Neutrophil (primary cell): ENCODE measurements at regions not wholly inside any gene's neighbourhood (a gene's known extent, or its start where the extent isn't known, plus 50 kb on each side); places are given as distances from the start of the nearest gene placed in this dataset.
"Not testable (repeated sequence)": the region's sequence is repeated elsewhere in the genome, so short reads cannot be mapped to it uniquely, and the experiment has no call there.

ENCODE experiments used
- H3K27ac ChIP-seq: fragments of 200-600 bp; sonication (generic); 2 replicates; pipeline ENCODE4 v1.5.1; 2016; ENCODE audit warnings: mild to moderate bottlenecking, moderate library complexity
- H3K27me3 ChIP-seq: fragments of 200-600 bp; sonication (generic); 2 replicates; pipeline ENCODE4 v1.6.0; 2016; ENCODE audit warnings: mild to moderate bottlenecking
- H3K36me3 ChIP-seq: fragments of 200-600 bp; sonication (generic); 2 replicates; pipeline ENCODE4 v1.5.1; 2017
- H3K4me1 ChIP-seq, 2 experiments: fragments of 200-600 bp in 1 of 2; sonication (generic) in 1 of 2; 1 replicate in 1 of 2; 2 replicates in 1 of 2; pipeline versions ENCODE4 v1.5.1 to v1.6.1; 2013 to 2016; ENCODE audit warnings: low read depth in 1 of 2, low read length in 1 of 2, mild to moderate bottlenecking in 1 of 2, moderate library complexity in 1 of 2; ENCODE audit not compliant: control insufficient read depth in 1 of 2, insufficient read depth in 1 of 2
- H3K4me3 ChIP-seq, 2 experiments: fragments of 200-600 bp in 1 of 2; sonication (generic) in 1 of 2; 1 replicate in 1 of 2; 2 replicates in 1 of 2; pipeline ENCODE4 v1.5.1; 2013 to 2016; ENCODE audit warnings: low read depth in 1 of 2, low read length in 1 of 2, mild to moderate bottlenecking in 1 of 2, moderate library complexity in 1 of 2
- H3K9me3 ChIP-seq: fragments of 200-600 bp; sonication (generic); 2 replicates; pipeline ENCODE4 v1.5.1; 2016
- CTCF ChIP-seq: fragments of 200-600 bp; sonication (generic); IDR thresholded peaks from 2 replicates; pipeline ENCODE4 v1.5.1; 2016; ENCODE audit warnings: antibody characterized with exemption

GRCh38 chr15:91356083-91356482 lies 256.0 kb downstream of the SV2B start:
- no peaks in the 10 kb centered on the region for H3K27me3 ChIP-seq
- no peak overlapping the region for H3K4me3 ChIP-seq
- H3K36me3 ChIP-seq = no peaks in the 10 kb centered on the region
- TF ChIP-seq CTCF = no peak
- H3K27ac ChIP-seq = no peak overlapping the region
- no peaks in the 10 kb centered on the region for H3K9me3 ChIP-seq
- peaks cover 8 to 9% of the 10 kb centered on the region in 2 experiments for H3K4me1 ChIP-seq

GRCh38 chr15:91357011-91357410 lies 257.0 kb downstream of the SV2B start:
- Histone ChIP-seq H3K36me3 (no peaks in the 10 kb centered on the region), H3K27ac (no peak overlapping the region), H3K4me1 (peaks cover 8 to 9% of the 10 kb centered on the region in 2 experiments), H3K4me3 (no peak overlapping the region), H3K9me3 (no peaks in the 10 kb centered on the region), H3K27me3 (no peaks in the 10 kb centered on the region)
- TF ChIP-seq CTCF = no peak

GRCh38 chr15:91357486-91357885 lies 257.4 kb downstream of the SV2B start:
- no peak for TF ChIP-seq CTCF
- no peak overlapping the region for H3K27ac ChIP-seq

GRCh38 chr15:91358405-91358804 lies 258.3 kb downstream of the SV2B start:
- no peaks in the 10 kb centered on the region for H3K9me3 ChIP-seq
- no peak overlapping the region for H3K27ac ChIP-seq
- H3K27me3 ChIP-seq = no peaks in the 10 kb centered on the region
- no peaks in the 10 kb centered on the region for H3K36me3 ChIP-seq
- TF ChIP-seq CTCF = no peak
- H3K4me1 ChIP-seq = peaks cover 8 to 9% of the 10 kb centered on the region in 2 experiments
- no peak overlapping the region for H3K4me3 ChIP-seq

More at GRCh38 chr15:91357486-91357885, 257.4 kb downstream of the SV2B start:
- H3K4me1 ChIP-seq = peaks cover 8 to 9% of the 10 kb centered on the region in 2 experiments
- H3K9me3 ChIP-seq = no peaks in the 10 kb centered on the region
- H3K36me3 ChIP-seq = no peaks in the 10 kb centered on the region
- no peak overlapping the region for H3K4me3 ChIP-seq
- H3K27me3 ChIP-seq = no peaks in the 10 kb centered on the region

GRCh38 chr15:91361696-91362095 lies 261.6 kb downstream of the SV2B start:
- H3K27ac ChIP-seq, H3K36me3 ChIP-seq, H3K27me3 ChIP-seq, H3K9me3 ChIP-seq, H3K4me1 ChIP-seq, H3K4me3 ChIP-seq: not testable (repeated sequence)

GRCh38 chr15:91366111-91366510 lies 266.1 kb downstream of the SV2B start:
- no peak overlapping the region for H3K27ac ChIP-seq
- no peak overlapping the region for H3K4me3 ChIP-seq
- peaks cover 23% of the 10 kb centered on the region for H3K27me3 ChIP-seq
- H3K9me3 ChIP-seq = no peaks in the 10 kb centered on the region
- H3K4me1 ChIP-seq = peaks cover 13 to 19% of the 10 kb centered on the region in 2 experiments
- TF ChIP-seq CTCF = no peak
- H3K36me3 ChIP-seq = no peaks in the 10 kb centered on the region
